AG10803 (cell line): ENCODE measurements at regions not wholly inside any gene's neighbourhood (a gene's known extent, or its start where the extent isn't known, plus 50 kb on each side); places are given as distances from the start of the nearest gene placed in this dataset.

Source experiments
- DNase-seq: peaks from one replicate; pipeline ENCODE4 v3.0.0; 2010; ENCODE audit warnings: low read depth
- H3K4me3 ChIP-seq: 2 replicates; pipeline ENCODE4 v1.5.1; 2011; ENCODE audit warnings: mild to moderate bottlenecking, low read length, control low read depth
- CTCF ChIP-seq: conservative IDR thresholded peaks from 2 replicates; pipeline ENCODE4 v1.5.1; 2011; ENCODE audit warnings: mild to moderate bottlenecking, low read length, control low read depth, inconsistent platforms

- no peak overlapping the region for H3K4me3 ChIP-seq
- no peak for TF ChIP-seq CTCF
- no peak for DNase-seq
These were observed 236.9 kb downstream of the THBS2 start for GRCh38 chr6:169016758-169017157.

GRCh38 chr6:169014211-169015197, 239.1 kb downstream of the THBS2 start:
- TF ChIP-seq CTCF, result no peak
- peak; percentile 60 for DNase-seq
- H3K4me3 ChIP-seq, result no peak overlapping the region

DNA sequence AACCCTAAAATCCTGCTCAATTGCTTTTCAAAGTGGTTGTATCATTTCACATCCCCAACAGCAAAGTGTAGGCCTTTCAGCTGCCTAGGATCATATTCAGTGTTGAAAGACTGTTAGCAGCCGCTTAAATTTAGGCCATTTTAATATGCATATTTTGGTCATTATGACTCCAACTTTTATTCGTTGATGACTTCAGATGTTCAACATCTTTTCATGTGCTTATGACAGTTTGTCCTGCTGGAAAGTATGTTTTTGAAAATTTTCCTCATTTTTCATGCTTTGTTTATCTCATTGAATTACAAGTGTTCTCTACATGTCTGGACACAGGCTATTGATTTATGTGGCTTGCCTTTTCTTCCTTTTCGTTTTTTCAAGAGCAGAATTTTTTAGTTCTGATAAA, 244.0 kb downstream of the THBS2 start:
- DNase-seq, result no peak
- TF ChIP-seq CTCF, result no peak
- no peak overlapping the region for H3K4me3 ChIP-seq

GRCh38 chr6:169008641-169009257, 244.9 kb downstream of the THBS2 start:
- no peak overlapping the region for H3K4me3 ChIP-seq
- no peak for DNase-seq
- no peak for TF ChIP-seq CTCF

DNA sequence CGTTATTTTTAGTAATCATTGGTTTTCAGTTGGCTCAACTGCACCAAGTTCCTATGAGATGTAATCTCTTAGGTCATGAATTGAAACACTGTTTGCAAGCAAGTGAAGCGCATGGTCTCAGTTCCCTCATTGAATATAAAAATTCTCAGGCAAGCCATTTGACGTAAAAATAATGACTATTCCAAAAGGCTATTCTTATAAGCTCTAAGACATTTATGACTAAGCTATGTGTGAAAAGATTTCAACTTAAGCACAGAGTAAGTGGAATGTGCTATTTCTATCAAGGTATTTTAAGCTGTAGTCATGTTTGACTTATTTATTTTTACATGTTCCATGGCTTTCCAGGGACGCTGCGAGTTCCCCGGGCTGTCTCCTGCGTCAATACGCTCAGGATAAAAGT, 248.5 kb downstream of the THBS2 start:
- H3K4me3 ChIP-seq, result no peak overlapping the region
- no peak for TF ChIP-seq CTCF
- DNase-seq, result no peak

GRCh38 chr6:169000022-169000421, 253.6 kb downstream of the THBS2 start:
- no peak overlapping the region for H3K4me3 ChIP-seq
- no peak for TF ChIP-seq CTCF
- DNase-seq, result no peak

DNA sequence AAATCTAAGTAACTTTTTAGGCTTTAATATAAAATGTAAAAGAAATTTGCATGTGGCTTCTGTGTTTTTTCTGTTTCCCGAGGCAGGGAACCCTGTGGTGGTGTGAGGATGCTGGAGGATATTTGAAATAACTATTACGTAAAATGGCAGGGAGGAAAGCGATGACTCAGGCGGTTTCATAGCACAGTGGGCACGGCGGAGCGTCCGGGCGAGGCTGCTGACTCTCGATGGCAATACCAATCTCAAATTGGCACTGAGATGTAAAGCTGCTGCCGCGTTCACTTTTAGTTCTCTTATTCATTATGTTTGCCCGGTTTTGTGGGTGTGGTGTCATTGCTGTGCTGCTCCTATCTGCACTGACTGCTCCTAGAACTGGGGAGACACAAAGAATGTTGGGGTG, 254.3 kb downstream of the THBS2 start:
- no peak overlapping the region for H3K4me3 ChIP-seq
- DNase-seq, result no peak
- no peak for TF ChIP-seq CTCF
